ENCODE measurements at regions not wholly inside any gene's neighbourhood (a gene's known extent, or its start where the extent isn't known, plus 50 kb on each side); places are given as distances from the start of the nearest gene placed in this dataset.

DNA sequence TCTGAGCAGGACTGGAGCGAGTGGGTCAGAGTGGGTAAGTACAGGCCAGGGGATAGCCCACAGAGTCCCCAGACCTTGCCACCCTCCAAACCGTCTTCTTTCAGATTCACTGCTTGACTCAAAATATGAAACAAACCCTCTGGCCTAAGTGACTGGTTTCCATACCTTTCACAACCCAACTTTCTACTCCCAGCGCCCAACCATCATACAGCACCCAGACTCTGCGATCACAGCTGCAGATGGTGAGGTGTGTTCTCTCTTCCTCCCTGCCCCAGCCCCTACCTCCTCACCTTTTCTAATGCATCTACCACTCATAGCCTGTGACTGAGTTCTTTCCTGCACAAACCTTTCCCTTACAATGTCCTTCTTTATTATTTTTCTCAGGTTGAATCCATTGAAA lies 92.0 kb upstream of the CELF2 start:
- Mint-ChIP-seq H3K9me3 (no peaks in the 10 kb centered on the region), H3K27me3 (peaks cover 13% of the 10 kb centered on the region), H3K36me3 (no peaks in the 10 kb centered on the region), H3K4me3 (no peak overlapping the region), H3K27ac (no peak overlapping the region), H3K4me1 (no peaks in the 10 kb centered on the region)
- peak; percentile 34 for ATAC-seq

GRCh38 chr10:10927608-10928007 lies 90.1 kb upstream of the CELF2 start:
- no peaks in the 10 kb centered on the region for H3K9me3 Mint-ChIP-seq
- no peak overlapping the region for H3K27ac Mint-ChIP-seq
- ATAC-seq, result no peak
- no peaks in the 10 kb centered on the region for H3K36me3 Mint-ChIP-seq
- H3K4me1 Mint-ChIP-seq, result no peaks in the 10 kb centered on the region
- H3K27me3 Mint-ChIP-seq, result peaks cover 20% of the 10 kb centered on the region
- no peak overlapping the region for H3K4me3 Mint-ChIP-seq

DNA sequence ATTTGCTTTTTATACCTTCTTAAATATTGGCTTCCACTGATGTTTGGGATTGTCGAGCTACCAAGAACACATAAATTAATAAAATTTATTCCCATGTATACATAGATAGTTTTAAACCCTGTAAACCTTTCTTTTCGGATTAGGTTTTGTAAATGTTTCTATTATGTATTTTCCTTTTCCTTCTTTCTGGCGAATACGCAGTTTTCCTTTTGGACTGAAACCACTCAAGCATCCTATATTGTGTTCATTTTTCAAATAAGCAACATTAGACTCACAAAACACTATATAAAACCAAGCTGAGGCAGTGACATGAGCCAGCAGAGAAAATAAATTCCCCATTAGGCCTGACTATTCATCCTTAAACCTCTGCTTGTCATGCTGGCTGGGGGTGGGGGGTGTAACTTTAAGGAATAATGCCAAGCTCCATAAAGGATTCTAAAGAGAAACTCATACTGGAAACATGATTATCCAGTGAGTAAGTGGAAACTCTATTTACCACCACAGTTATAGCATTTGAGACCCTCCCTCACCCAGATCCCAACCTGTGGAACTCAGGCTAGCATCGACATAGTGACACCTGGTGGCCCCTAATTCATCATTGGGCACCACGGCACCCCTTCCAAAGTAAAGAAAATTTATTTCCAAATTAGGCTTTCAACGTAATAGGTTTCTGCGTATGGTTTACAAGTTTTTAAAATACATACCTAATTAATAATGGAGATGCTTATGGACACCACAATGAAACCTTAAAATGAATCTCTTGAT lies 86.5 kb upstream of the CELF2 start:
- Mint-ChIP-seq H3K27me3 (peaks cover 47% of the 10 kb centered on the region), H3K36me3 (no peaks in the 10 kb centered on the region), H3K27ac (no peak overlapping the region)

GRCh38 chr10:10935032-10935431 lies 82.6 kb upstream of the CELF2 start:
- Mint-ChIP-seq H3K4me3 (no peak overlapping the region), H3K27me3 (peaks cover 37% of the 10 kb centered on the region), H3K4me1 (no peaks in the 10 kb centered on the region), H3K27ac (no peak overlapping the region), H3K9me3 (no peaks in the 10 kb centered on the region), H3K36me3 (no peaks in the 10 kb centered on the region)
- ATAC-seq, result no peak

More for the DNA sequence above, 86.5 kb upstream of the CELF2 start:
- Mint-ChIP-seq H3K4me3 (no peak overlapping the region), H3K9me3 (no peaks in the 10 kb centered on the region), H3K4me1 (no peaks in the 10 kb centered on the region)
- no peak for ATAC-seq

DNA sequence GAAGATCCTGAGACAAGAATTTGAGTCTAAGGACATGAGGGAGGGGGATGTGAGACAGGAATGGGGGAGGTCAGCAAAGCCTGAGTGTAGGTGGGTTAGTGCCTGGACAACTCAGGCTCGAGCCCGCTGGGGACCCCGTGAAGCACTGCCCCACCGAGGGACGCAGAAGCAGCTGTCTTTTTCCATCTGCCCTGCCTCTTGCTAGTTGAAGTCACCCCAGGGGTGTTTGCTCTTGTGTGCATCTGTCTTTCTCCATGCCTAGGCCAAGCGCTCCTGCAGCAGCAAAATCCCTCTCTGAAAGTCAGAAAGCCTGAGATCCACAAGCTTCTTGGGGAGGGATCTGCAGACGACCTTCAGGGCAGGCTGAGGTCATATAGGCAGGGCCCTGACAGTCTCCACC lies 79.0 kb upstream of the CELF2 start:
- no peak for ATAC-seq
- Mint-ChIP-seq H3K4me3 (no peak overlapping the region), H3K9me3 (peaks cover 4% of the 10 kb centered on the region), H3K36me3 (no peaks in the 10 kb centered on the region), H3K4me1 (no peaks in the 10 kb centered on the region), H3K27ac (no peak overlapping the region), H3K27me3 (peaks cover 39% of the 10 kb centered on the region)

DNA sequence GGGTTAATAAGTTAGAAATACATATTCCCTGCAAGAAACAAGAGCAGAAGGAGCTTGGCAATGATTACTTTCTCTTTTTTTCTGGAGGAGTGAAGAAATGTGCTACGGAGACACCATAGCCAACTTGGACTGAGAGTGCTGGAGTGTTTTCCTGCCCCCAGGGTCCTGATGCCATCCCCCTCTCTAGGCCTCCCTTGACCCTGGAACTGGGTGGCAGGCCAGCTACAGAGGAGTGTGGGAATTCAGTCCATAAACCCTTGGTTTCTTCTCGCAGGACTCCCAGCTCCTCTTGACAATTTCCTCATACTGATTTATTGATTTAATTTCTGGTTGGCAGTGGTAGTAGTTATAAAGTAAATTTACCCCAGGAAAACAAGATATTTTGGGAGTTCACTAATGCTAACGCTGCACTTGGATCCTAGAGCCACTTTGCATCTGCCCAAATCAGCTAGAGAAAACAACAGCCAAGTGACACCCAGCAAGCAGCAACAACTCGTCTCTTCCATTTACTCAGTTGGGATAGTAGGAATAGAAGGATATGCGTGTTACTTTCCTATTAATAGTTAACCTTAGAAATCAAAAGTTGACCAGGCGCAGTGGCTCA lies 76.4 kb upstream of the CELF2 start:
- Mint-ChIP-seq H3K27me3 (peaks cover 36% of the 10 kb centered on the region), H3K4me3 (no peak overlapping the region), H3K4me1 (no peaks in the 10 kb centered on the region), H3K36me3 (no peaks in the 10 kb centered on the region), H3K27ac (no peak overlapping the region), H3K9me3 (peaks cover 4% of the 10 kb centered on the region)
- ATAC-seq, result no peak

DNA sequence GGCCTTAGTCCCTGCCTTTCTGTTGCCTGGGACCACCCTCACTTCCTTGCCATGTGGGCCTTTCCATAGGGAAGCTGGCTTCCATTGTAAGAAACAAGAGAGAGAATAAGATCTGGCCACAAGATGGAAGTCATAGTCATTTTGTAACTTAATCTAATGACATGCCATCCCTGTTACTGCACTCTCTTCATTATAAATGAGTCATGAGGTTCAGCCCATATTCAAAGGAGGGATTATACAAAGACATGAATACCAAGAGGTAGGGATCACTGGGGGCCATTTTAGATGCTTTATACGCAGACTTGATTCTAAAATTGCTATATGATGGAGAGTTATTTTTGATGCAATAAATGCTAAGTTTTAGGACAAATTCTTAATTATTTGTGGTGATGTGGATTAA lies 75.2 kb upstream of the CELF2 start:
- Mint-ChIP-seq H3K36me3 (no peaks in the 10 kb centered on the region), H3K4me3 (no peak overlapping the region), H3K4me1 (no peaks in the 10 kb centered on the region), H3K27ac (no peak overlapping the region), H3K9me3 (peaks cover 4% of the 10 kb centered on the region), H3K27me3 (peaks cover 36% of the 10 kb centered on the region)
- no peak for ATAC-seq

GRCh38 chr10:10946081-10946480 lies 71.6 kb upstream of the CELF2 start:
- H3K27ac Mint-ChIP-seq, result no peak overlapping the region
- peaks cover 55% of the 10 kb centered on the region for H3K27me3 Mint-ChIP-seq
- H3K4me3 Mint-ChIP-seq, result no peak overlapping the region
- H3K36me3 Mint-ChIP-seq, result no peaks in the 10 kb centered on the region
- no peaks in the 10 kb centered on the region for H3K4me1 Mint-ChIP-seq
- H3K9me3 Mint-ChIP-seq, result peaks cover 4% of the 10 kb centered on the region
- ATAC-seq, result no peak

- Mint-ChIP-seq H3K36me3 (no peaks in the 10 kb centered on the region), H3K27ac (no peak overlapping the region), H3K4me1 (no peaks in the 10 kb centered on the region), H3K9me3 (peaks cover 4% of the 10 kb centered on the region), H3K27me3 (peaks cover 50% of the 10 kb centered on the region), H3K4me3 (no peak overlapping the region)
- ATAC-seq, result no peak
Observed at GRCh38 chr10:10946801-10947200, 70.9 kb upstream of the CELF2 start.

GRCh38 chr10:10951675-10952074 lies 66.0 kb upstream of the CELF2 start:
- no peaks in the 10 kb centered on the region for H3K4me1 Mint-ChIP-seq
- no peak overlapping the region for H3K4me3 Mint-ChIP-seq
- ATAC-seq, result peak; percentile 37
- peaks cover 43% of the 10 kb centered on the region for H3K27me3 Mint-ChIP-seq
- H3K36me3 Mint-ChIP-seq, result no peaks in the 10 kb centered on the region
- H3K9me3 Mint-ChIP-seq, result no peaks in the 10 kb centered on the region
- no peak overlapping the region for H3K27ac Mint-ChIP-seq

DNA sequence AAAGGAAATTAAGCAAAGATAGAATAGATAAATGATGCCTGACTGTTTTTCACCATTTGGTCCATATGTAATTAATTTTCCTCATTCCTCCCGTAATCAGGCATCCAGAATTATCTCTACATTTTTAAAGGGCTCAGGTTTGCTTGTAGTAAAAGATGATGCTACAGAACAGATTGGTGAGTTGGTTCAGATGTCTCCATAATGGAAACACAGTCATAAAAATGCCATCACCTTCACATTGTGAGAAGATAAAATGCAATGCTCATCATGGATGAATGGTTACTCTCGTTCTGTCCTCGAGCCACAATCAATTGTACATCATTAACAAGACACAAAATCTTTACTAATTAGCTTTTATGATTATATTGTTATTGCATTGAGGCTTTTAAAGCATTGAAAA lies 64.9 kb upstream of the CELF2 start:
- H3K27ac Mint-ChIP-seq, result no peak overlapping the region
- ATAC-seq, result no peak
- H3K4me1 Mint-ChIP-seq, result no peaks in the 10 kb centered on the region
- no peak overlapping the region for H3K4me3 Mint-ChIP-seq
- no peaks in the 10 kb centered on the region for H3K36me3 Mint-ChIP-seq
- H3K27me3 Mint-ChIP-seq, result peaks cover 47% of the 10 kb centered on the region
- no peaks in the 10 kb centered on the region for H3K9me3 Mint-ChIP-seq

DNA sequence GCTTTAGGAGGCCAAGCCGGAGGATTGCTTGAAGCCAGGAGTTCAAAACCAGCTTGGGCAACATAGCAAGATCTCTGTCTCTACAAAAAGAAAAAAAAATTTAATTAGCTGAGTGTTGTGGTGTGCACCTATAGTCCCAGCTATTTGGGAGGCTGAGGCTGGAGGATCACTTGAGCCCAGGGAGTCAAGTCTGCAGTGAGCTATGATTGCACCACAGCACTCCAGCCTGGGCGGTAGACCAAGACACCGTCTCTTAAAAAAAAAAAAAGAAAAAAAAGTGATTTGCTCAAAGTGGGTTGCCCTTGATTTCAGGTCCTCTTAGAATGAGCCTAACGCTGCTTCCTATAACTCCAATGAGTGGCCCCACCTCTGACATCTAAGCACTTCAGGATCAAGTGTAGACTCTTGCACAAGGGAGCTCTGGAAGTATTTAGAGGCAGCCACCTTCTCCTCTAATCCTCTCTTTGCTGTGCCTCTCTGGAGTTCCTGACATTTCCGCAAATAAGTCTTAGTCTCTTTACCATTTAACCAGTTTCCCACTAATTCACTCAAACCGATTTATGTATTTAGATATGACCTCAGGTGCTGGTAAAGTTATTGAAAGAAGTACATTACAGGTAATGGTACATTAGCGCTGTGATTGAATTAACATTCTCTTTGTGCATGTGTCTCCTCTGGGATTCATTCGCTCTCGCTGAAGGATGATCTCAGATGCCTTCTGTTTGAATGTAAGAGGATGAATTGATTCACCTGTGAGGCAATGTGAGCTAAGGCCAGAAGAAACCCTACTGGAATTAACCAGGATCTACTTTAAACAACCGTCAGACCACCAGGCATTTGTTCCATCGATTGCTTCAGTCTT lies 60.8 kb upstream of the CELF2 start:
- Mint-ChIP-seq H3K27me3 (peaks cover 39% of the 10 kb centered on the region), H3K4me3 (no peak overlapping the region), H3K9me3 (no peaks in the 10 kb centered on the region), H3K27ac (no peak overlapping the region), H3K36me3 (no peaks in the 10 kb centered on the region), H3K4me1 (no peaks in the 10 kb centered on the region)
- ATAC-seq, result no peak

GRCh38 chr10:10958041-10958440 lies 59.6 kb upstream of the CELF2 start:
- no peak for ATAC-seq
- Mint-ChIP-seq H3K4me3 (no peak overlapping the region), H3K36me3 (no peaks in the 10 kb centered on the region), H3K4me1 (no peaks in the 10 kb centered on the region), H3K27me3 (peaks cover 35% of the 10 kb centered on the region), H3K9me3 (no peaks in the 10 kb centered on the region), H3K27ac (no peak overlapping the region)

- ATAC-seq, result no peak
- H3K27me3 Mint-ChIP-seq, result peaks cover 29% of the 10 kb centered on the region
Observed at GRCh38 chr10:10959666-10960065, 58.0 kb upstream of the CELF2 start.

GRCh38 chr10:10960534-10960933 lies 57.1 kb upstream of the CELF2 start:
- Mint-ChIP-seq H3K27ac (no peak overlapping the region), H3K27me3 (peaks cover 29% of the 10 kb centered on the region), H3K9me3 (no peaks in the 10 kb centered on the region), H3K4me3 (no peak overlapping the region), H3K4me1 (no peaks in the 10 kb centered on the region), H3K36me3 (no peaks in the 10 kb centered on the region)
- ATAC-seq, result no peak

More at GRCh38 chr10:10959666-10960065, 58.0 kb upstream of the CELF2 start:
- H3K36me3 Mint-ChIP-seq, result no peaks in the 10 kb centered on the region
- no peaks in the 10 kb centered on the region for H3K9me3 Mint-ChIP-seq
- no peaks in the 10 kb centered on the region for H3K4me1 Mint-ChIP-seq
- no peak overlapping the region for H3K27ac Mint-ChIP-seq
- H3K4me3 Mint-ChIP-seq, result no peak overlapping the region

All from stimulated activated memory B cell treated with anti-CD40 and anti-IgM and Interleukin-4, amounts not matched to agents 10 μg/mL and 1 μg/mL and 100 μg/mL, for 72 hours (primary cell).